ENCODE measurements at regions not wholly inside any gene's neighbourhood (a gene's known extent, or its start where the extent isn't known, plus 50 kb on each side); places are given as distances from the start of the nearest gene placed in this dataset.

DNA sequence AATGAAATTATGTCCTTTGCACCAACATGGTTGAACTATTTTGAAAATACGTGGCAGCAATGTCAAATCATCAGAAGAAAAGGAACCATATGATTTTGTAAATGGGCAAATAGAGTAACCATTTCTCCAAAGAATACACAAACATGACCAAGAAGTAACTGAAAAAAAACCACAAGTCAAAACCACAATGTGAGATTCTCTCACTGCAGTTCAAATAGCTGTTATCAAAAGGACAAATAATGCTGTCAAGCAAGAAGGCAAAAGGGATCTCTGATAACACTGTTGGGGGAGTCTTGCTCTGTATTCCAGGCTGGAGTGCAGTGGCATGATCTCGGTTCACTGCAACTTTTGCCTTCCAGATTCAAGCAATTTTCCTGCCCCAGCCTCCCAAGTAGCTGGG is 170.7 kb upstream of the XIST start:
- TF ChIP-seq, protein P1, sequence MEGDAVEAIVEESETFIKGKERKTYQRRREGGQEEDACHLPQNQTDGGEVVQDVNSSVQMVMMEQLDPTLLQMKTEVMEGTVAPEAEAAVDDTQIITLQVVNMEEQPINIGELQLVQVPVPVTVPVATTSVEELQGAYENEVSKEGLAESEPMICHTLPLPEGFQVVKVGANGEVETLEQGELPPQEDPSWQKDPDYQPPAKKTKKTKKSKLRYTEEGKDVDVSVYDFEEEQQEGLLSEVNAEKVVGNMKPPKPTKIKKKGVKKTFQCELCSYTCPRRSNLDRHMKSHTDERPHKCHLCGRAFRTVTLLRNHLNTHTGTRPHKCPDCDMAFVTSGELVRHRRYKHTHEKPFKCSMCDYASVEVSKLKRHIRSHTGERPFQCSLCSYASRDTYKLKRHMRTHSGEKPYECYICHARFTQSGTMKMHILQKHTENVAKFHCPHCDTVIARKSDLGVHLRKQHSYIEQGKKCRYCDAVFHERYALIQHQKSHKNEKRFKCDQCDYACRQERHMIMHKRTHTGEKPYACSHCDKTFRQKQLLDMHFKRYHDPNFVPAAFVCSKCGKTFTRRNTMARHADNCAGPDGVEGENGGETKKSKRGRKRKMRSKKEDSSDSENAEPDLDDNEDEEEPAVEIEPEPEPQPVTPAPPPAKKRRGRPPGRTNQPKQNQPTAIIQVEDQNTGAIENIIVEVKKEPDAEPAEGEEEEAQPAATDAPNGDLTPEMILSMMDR (IDR thresholded peaks at IDR 0.05; ENCODE audit: insufficient read depth, low read depth, low read length) = no peak
- no peak for TF ChIP-seq EZH2 (IDR thresholded peaks at IDR 0.05; ENCODE audit: insufficient read depth, low read length)
